GM10266 (cell line): ENCODE measurements at regions not wholly inside any gene's neighbourhood (a gene's known extent, or its start where the extent isn't known, plus 50 kb on each side); places are given as distances from the start of the nearest gene placed in this dataset.

ENCODE experiments used
- DNase-seq: peaks from one replicate; pipeline ENCODE4 v3.0.0; 2012; ENCODE audit errors: extremely low spot score
- TF ChIP-seq, protein P1 (sequence below): IDR thresholded peaks from 2 replicates; pipeline ENCODE4 v1.5.1; 2012; ENCODE audit warnings: mild to moderate bottlenecking, low read depth; ENCODE audit not compliant: control insufficient read depth, insufficient read depth; ENCODE audit errors: missing control alignments

DNA sequence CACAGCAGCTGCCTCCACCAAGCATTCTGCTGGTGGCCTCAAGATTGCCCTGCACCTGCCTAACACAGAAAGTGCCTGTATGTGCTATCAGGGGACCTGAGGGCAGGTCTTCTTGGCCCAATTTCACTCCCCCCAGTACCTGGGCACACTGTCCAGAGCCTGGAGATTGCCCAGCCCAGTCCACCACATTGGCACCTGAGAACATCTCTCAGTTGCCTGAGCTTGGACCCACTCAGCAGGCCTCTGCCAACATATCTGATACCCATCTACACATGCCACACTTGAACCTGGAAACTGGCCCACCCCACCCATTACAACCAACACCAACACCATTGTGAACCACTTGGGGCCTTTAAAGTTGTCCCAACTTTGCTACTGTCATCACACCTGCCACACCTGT lies 1523.1 kb upstream of the CDH9 start:
- DNase-seq: no peak
- TF ChIP-seq, protein P1, sequence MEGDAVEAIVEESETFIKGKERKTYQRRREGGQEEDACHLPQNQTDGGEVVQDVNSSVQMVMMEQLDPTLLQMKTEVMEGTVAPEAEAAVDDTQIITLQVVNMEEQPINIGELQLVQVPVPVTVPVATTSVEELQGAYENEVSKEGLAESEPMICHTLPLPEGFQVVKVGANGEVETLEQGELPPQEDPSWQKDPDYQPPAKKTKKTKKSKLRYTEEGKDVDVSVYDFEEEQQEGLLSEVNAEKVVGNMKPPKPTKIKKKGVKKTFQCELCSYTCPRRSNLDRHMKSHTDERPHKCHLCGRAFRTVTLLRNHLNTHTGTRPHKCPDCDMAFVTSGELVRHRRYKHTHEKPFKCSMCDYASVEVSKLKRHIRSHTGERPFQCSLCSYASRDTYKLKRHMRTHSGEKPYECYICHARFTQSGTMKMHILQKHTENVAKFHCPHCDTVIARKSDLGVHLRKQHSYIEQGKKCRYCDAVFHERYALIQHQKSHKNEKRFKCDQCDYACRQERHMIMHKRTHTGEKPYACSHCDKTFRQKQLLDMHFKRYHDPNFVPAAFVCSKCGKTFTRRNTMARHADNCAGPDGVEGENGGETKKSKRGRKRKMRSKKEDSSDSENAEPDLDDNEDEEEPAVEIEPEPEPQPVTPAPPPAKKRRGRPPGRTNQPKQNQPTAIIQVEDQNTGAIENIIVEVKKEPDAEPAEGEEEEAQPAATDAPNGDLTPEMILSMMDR: no peak

- DNase-seq: no peak
- TF ChIP-seq, protein P1: no peak
Measured at GRCh38 chr5:28558196-28558595, 1519.8 kb upstream of the CDH9 start.

- TF ChIP-seq, protein P1: no peak
- DNase-seq: no peak
Measured at GRCh38 chr5:28557114-28557513, 1518.7 kb upstream of the CDH9 start.

GRCh38 chr5:28549588-28549987 lies 1511.2 kb upstream of the CDH9 start:
- TF ChIP-seq, protein P1: no peak
- no peak for DNase-seq

DNA sequence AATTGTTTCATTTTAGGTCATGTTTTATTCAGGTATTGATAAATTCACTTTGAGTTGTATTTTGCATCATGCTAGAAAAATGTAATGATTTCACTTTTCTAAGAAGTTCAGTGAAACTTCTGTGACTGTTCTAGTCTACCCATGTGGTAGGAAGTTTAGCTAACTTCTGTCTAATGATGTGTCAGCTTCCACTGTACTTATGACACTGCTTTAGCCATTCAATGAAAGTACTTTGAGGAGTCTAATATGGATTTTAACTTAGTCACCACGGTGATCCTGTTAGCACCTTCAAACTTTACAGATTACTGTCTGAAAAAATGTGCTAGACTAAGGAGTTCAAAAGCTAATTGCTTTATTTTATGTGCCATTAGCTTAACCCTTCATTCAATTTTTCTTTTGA lies 1510.5 kb upstream of the CDH9 start:
- TF ChIP-seq, protein P1: no peak
- no peak for DNase-seq

- TF ChIP-seq, protein P1: no peak
- DNase-seq: no peak
Measured at GRCh38 chr5:28544501-28544900, 1506.1 kb upstream of the CDH9 start.

DNA sequence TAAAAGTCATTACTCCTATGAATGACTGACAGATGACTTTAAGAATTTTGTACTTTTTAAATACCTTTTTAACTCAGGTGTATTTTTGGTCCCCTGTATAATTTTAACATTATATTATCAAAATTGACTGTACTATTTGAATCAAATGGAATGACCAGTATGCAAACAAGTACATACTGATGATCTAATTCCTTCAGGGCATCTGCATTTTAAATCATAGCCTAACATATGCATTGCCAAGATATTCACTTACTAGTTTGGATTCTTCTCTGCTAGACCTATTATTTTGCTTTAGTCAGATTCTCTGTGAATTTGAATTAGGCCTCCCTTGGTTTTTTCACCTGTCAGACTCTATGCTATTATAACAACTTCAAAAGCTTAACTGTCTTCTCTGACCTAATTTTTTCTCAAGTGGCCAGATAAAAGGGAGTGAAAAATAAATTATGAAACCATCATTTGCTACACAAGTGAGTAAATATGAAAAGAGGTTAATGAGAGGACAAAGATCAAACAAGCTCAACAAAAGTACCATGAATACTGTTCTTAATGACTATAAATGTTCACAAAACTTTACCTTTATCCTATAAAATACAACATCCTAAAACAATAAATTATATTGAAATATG lies 1505.2 kb upstream of the CDH9 start:
- TF ChIP-seq, protein P1: no peak
- no peak for DNase-seq
